Activated CD8-positive, alpha-beta memory T cell treated with anti-CD3 and anti-CD28 coated beads, Interleukin-2, amount 10 ng/mL, durations not matched to agents 7 days and 5 days (primary cell): ENCODE measurements at regions not wholly inside any gene's neighbourhood (a gene's known extent, or its start where the extent isn't known, plus 50 kb on each side); places are given as distances from the start of the nearest gene placed in this dataset.

Source experiments
- ATAC-seq: fragments of 150-1000 bp; cut with Tn5 transposase; one replicate; pipeline ENCODE4 v1.10.0; 2021; ENCODE audit warnings: moderate library complexity
- CTCF ChIA-PET: fragments of 350-600 bp; sonication (Branson Sonifier 250); formaldehyde crosslinking; loops from one replicate; lab custom pipeline; 2021; ENCODE audit warnings: antibody characterized with exemption; lab: Charles Lee
- DNase-seq: peaks from one replicate; pipeline ENCODE4 v3.0.0-alpha.2; 2020
- H3K27ac Mint-ChIP-seq: one replicate; pipeline ENCODE4 v1.8.0; 2021; ENCODE audit warnings: mild to moderate bottlenecking, mixed read lengths
- H3K27me3 Mint-ChIP-seq: one replicate; pipeline ENCODE4 v1.8.0; 2021; ENCODE audit warnings: mixed read lengths
- H3K36me3 Mint-ChIP-seq: one replicate; pipeline ENCODE4 v1.8.0; 2021; ENCODE audit warnings: mild to moderate bottlenecking, mixed read lengths
- H3K4me1 Mint-ChIP-seq: one replicate; pipeline ENCODE4 v1.8.0; 2021; ENCODE audit warnings: mixed read lengths
- H3K4me3 Mint-ChIP-seq: one replicate; pipeline ENCODE4 v1.8.0; 2021; ENCODE audit warnings: mild to moderate bottlenecking, moderate library complexity, mixed read lengths
- H3K9me3 Mint-ChIP-seq: one replicate; pipeline ENCODE4 v1.8.0; 2022; ENCODE audit warnings: low read depth, mixed read lengths

DNA sequence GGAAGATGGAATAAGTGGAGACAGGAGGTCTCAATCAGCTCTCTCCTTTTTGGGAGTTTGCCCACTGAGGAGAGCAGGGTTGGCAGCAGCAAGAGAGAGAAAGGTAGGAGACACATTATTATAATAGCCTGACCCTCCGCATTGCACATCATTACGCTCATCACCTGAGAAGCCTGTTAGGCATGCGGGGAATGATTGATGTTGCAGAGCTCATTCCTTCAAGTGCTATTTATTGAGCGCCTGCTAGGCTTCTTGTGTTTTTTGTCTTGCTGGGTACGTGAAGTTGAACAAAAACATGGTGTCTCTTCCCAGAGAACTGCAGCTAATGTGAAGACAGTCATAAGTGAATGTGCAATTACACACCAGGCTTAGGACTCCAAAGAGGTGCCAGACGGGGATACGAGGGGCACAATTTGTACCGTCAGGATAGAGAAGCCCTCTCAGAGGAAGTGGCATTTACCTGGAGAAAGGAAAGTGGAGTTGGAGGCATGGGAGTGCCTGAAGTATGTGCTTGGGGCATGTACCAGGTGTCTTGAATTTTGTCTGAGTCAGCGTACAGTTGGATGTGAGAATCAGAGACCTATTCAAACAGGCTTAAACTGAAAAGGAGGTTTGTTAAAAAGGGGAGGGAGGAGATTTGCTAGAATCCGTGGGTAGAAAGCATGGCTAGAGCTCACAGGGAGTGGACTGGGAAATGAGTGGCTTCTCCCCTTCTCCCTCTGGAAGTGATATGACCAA lies 90.2 kb upstream of the SOD3 start:
- H3K36me3 Mint-ChIP-seq = no peaks in the 10 kb centered on the region
- no peaks in the 10 kb centered on the region for H3K9me3 Mint-ChIP-seq
- CTCF ChIA-PET = no interaction called here
- H3K4me1 Mint-ChIP-seq = no peaks in the 10 kb centered on the region
- H3K27me3 Mint-ChIP-seq = peaks cover 2% of the 10 kb centered on the region
- no peak for ATAC-seq
- no peak overlapping the region for H3K4me3 Mint-ChIP-seq
- DNase-seq = no peak
- no peak overlapping the region for H3K27ac Mint-ChIP-seq

GRCh38 chr4:24713604-24714003 lies 81.8 kb upstream of the SOD3 start:
- Mint-ChIP-seq H3K4me1 (no peaks in the 10 kb centered on the region), H3K27ac (no peak overlapping the region), H3K4me3 (no peak overlapping the region), H3K36me3 (no peaks in the 10 kb centered on the region), H3K9me3 (peaks cover 5% of the 10 kb centered on the region), H3K27me3 (no peaks in the 10 kb centered on the region)
- no peak for DNase-seq
- CTCF ChIA-PET = no interaction called here
- no peak for ATAC-seq

GRCh38 chr4:24719615-24720014 lies 75.8 kb upstream of the SOD3 start:
- Mint-ChIP-seq H3K27ac (no peak overlapping the region), H3K4me1 (no peaks in the 10 kb centered on the region), H3K4me3 (no peak overlapping the region), H3K36me3 (no peaks in the 10 kb centered on the region), H3K9me3 (peaks cover 3% of the 10 kb centered on the region), H3K27me3 (no peaks in the 10 kb centered on the region)
- CTCF ChIA-PET = no interaction called here
- DNase-seq = no peak
- no peak for ATAC-seq

DNA sequence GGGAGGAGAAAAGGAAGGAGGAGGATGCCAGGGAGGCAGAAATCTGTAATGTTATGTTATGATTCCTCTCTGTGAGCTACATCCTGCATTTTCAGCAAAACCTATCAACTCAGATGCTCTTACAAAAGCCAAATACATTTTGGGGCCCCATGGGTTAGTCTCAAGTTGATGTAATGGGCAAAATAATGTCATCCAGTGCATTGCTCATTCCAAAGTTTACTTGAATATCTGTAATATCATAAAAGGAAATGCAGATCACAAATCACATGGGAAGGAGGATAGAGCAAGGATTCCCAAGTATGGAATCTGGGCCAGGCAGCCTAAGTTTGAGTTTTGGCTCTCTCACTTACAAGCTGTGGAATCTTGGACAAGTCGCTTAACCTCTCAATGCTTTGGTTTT lies 74.9 kb upstream of the SOD3 start:
- Mint-ChIP-seq H3K27me3 (no peaks in the 10 kb centered on the region), H3K4me1 (no peaks in the 10 kb centered on the region), H3K27ac (no peak overlapping the region), H3K4me3 (no peak overlapping the region), H3K36me3 (no peaks in the 10 kb centered on the region), H3K9me3 (peaks cover under 1% of the 10 kb centered on the region)
- no peak for DNase-seq
- CTCF ChIA-PET = no interaction called here
- ATAC-seq = no peak

DNA sequence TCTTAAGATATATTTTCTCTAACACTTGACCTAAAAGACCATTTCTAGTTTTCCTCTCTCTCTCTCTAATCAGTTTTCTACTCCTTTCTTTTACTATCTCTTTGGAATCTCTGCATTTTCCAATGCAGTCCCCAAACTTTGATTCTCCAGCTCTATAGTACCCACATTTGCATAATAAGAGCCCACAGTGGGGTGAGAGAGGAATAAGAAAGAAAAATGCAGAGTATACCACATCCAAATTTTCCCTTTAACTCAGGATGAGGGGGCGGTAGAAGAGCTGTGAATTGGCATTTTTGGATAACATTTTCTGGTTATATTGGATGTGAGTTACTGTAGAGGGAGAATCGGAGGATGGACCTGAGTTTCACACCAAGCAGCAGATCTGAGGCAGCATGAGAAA lies 74.4 kb upstream of the SOD3 start:
- no peaks in the 10 kb centered on the region for H3K9me3 Mint-ChIP-seq
- no peaks in the 10 kb centered on the region for H3K36me3 Mint-ChIP-seq
- H3K27ac Mint-ChIP-seq = no peak overlapping the region
- H3K4me3 Mint-ChIP-seq = no peak overlapping the region
- no peaks in the 10 kb centered on the region for H3K27me3 Mint-ChIP-seq
- CTCF ChIA-PET = no interaction called here
- DNase-seq (no peak), ATAC-seq (no peak)
- no peaks in the 10 kb centered on the region for H3K4me1 Mint-ChIP-seq

GRCh38 chr4:24722026-24722568 lies 73.3 kb upstream of the SOD3 start:
- Mint-ChIP-seq H3K9me3 (no peaks in the 10 kb centered on the region), H3K4me3 (no peak overlapping the region), H3K36me3 (no peaks in the 10 kb centered on the region), H3K4me1 (no peaks in the 10 kb centered on the region), H3K27ac (no peak overlapping the region), H3K27me3 (no peaks in the 10 kb centered on the region)
- ATAC-seq (no peak), DNase-seq (no peak)
- CTCF ChIA-PET = no interaction called here

DNA sequence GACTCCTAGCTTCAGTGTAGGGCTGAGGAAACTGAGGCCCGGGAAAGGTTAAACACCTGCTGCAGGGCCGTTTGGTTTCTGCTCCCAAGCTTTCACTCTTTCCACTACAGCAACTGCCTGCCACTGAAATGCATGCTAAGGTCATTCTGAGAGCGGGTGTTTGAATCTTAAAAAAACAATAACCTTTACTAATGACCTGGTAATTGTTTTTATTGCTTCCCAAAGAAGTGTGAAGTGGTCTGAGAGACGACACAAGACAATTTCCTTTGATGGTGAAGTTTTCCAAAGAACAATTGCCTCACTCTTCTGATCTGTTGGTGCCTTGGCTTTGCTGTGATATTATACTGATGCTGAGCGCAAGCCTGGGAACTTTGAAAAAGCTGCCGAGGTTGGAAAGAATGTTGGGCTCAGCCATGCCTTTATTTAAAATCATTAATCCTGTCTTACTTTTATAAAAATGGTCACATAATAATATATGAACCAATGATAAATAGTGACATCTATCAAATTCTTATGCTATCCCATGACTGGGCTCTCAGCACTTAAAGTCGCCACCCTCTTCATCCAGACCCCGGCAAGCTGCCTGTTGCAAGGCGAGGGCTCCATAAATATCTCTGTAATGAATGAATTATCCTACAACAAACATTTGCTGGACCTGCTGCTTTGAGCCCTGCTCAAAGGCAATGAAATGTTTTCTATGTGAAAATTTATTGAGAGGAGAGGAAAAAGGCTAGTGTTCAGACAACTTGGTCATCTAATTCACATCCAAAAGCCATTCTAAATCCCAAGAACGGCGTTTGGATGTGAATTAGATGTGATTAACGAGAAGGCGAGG lies 67.8 kb upstream of the SOD3 start:
- no peaks in the 10 kb centered on the region for H3K9me3 Mint-ChIP-seq
- no peaks in the 10 kb centered on the region for H3K4me1 Mint-ChIP-seq
- DNase-seq (no peak), ATAC-seq (no peak)
- no peak overlapping the region for H3K4me3 Mint-ChIP-seq
- H3K36me3 Mint-ChIP-seq = no peaks in the 10 kb centered on the region
- CTCF ChIA-PET = no interaction called here
- no peaks in the 10 kb centered on the region for H3K27me3 Mint-ChIP-seq
- no peak overlapping the region for H3K27ac Mint-ChIP-seq

DNA sequence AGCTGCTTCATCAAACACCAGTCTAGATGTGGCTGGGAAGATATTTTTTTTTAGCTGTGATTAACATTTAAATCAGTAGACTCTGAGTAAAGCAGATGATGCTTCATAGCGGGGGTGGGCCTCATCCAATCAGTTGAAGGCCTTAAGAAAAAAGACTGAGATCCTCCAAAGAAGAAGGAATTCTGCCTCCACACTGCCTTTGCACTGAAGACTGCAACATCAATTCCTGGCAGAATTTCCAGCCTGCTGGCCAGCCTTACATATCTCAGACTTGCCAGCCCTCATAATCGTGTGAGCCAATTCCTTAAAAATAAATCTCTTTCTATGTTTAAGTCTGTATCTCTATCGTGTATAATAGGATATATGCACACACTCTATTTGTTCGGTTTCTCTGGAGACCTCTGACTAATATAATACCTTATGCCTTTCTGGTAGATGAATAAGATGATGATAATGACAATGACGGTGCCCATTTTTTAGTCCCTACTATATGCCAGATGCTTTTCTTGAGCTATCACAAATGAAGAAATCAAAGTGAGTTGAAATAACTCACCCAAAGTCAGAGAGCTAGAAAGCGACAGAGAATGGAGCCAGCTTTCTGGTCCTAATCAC lies 66.1 kb upstream of the SOD3 start:
- CTCF ChIA-PET = no interaction called here
- H3K4me3 Mint-ChIP-seq = no peak overlapping the region
- no peaks in the 10 kb centered on the region for H3K36me3 Mint-ChIP-seq
- no peaks in the 10 kb centered on the region for H3K4me1 Mint-ChIP-seq
- H3K27me3 Mint-ChIP-seq = no peaks in the 10 kb centered on the region
- H3K9me3 Mint-ChIP-seq = no peaks in the 10 kb centered on the region
- ATAC-seq (no peak), DNase-seq (no peak)
- no peak overlapping the region for H3K27ac Mint-ChIP-seq

- H3K4me1 Mint-ChIP-seq = no peaks in the 10 kb centered on the region
- no peak overlapping the region for H3K4me3 Mint-ChIP-seq
- H3K9me3 Mint-ChIP-seq = no peaks in the 10 kb centered on the region
- no peaks in the 10 kb centered on the region for H3K27me3 Mint-ChIP-seq
- DNase-seq (no peak), ATAC-seq (no peak)
- H3K27ac Mint-ChIP-seq = no peak overlapping the region
- CTCF ChIA-PET = no interaction called here
- H3K36me3 Mint-ChIP-seq = no peaks in the 10 kb centered on the region
Measured at GRCh38 chr4:24730256-24731001, 64.9 kb upstream of the SOD3 start.

DNA sequence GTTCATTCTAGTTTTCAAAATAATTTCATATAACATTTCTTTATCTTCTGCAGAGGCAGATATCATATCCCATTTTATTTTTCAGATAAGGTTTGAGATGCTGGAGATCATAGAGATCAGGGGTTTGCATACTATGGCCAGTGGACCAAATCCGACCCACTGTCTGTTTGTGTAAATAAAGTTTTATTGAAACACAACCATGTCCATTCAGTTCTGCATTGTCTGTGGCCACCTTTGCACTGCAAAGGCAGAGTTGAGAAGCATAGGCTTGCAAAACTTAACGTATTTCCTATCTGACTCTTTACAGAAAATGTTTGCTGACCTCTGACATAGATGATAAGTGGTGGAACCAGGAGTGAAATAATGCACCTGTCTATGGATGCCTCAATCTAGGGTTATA lies 63.9 kb upstream of the SOD3 start:
- Mint-ChIP-seq H3K36me3 (no peaks in the 10 kb centered on the region), H3K4me1 (no peaks in the 10 kb centered on the region), H3K27me3 (no peaks in the 10 kb centered on the region), H3K27ac (no peak overlapping the region), H3K9me3 (no peaks in the 10 kb centered on the region), H3K4me3 (no peak overlapping the region)
- CTCF ChIA-PET = no interaction called here
- DNase-seq (no peak), ATAC-seq (no peak)

- DNase-seq (no peak), ATAC-seq (no peak)
- H3K4me1 Mint-ChIP-seq = no peaks in the 10 kb centered on the region
- H3K9me3 Mint-ChIP-seq = peaks cover 3% of the 10 kb centered on the region
- no peaks in the 10 kb centered on the region for H3K27me3 Mint-ChIP-seq
- CTCF ChIA-PET = no interaction called here
- H3K36me3 Mint-ChIP-seq = no peaks in the 10 kb centered on the region
- no peak overlapping the region for H3K4me3 Mint-ChIP-seq
- no peak overlapping the region for H3K27ac Mint-ChIP-seq
Measured at GRCh38 chr4:24734511-24734910, 60.9 kb upstream of the SOD3 start.

GRCh38 chr4:24736066-24736465 lies 59.3 kb upstream of the SOD3 start:
- Mint-ChIP-seq H3K27ac (no peak overlapping the region), H3K27me3 (no peaks in the 10 kb centered on the region), H3K36me3 (no peaks in the 10 kb centered on the region), H3K4me1 (no peaks in the 10 kb centered on the region), H3K4me3 (no peak overlapping the region), H3K9me3 (peaks cover 3% of the 10 kb centered on the region)
- CTCF ChIA-PET = no interaction called here
- ATAC-seq (no peak), DNase-seq (no peak)

- Mint-ChIP-seq H3K4me1 (no peaks in the 10 kb centered on the region), H3K36me3 (no peaks in the 10 kb centered on the region), H3K27me3 (no peaks in the 10 kb centered on the region), H3K4me3 (no peak overlapping the region), H3K27ac (no peak overlapping the region), H3K9me3 (peaks cover under 1% of the 10 kb centered on the region)
- ATAC-seq (no peak), DNase-seq (no peak)
- CTCF ChIA-PET = no interaction called here
Measured at GRCh38 chr4:24741910-24742309, 53.5 kb upstream of the SOD3 start.
